ENCODE measurements at regions not wholly inside any gene's neighbourhood (a gene's known extent, or its start where the extent isn't known, plus 50 kb on each side); places are given as distances from the start of the nearest gene placed in this dataset.
A peak's percentile ranks its signal among the peaks of the same experiment; 100 is the strongest.
"Not testable (repeated sequence)": the region's sequence is repeated elsewhere in the genome, so short reads cannot be mapped to it uniquely, and the experiment has no call there.

DNA sequence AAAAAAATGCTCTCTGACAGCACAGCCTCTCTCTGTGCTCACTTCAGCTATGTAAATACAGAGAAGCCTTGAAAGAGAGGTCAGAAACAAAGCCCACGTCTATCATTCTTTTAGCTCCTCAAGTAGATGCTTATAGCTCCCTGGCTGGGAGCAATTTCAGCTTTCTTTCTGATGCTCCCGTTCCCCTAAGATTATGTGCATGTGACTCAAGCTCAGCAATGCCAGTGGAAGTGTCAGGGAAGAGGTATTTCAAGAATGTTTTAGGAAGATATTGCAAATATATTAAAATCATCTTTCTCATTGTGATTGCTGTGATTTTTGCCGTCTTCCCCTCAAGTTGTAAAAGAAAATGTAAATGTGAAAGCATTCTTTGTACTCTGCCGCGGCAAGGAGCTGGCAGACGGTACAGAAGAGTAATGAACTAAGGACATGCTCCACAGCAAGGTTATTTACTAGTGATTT is 1353.7 kb upstream of the ACO1 start:
- DNase-seq (ENCODE audit: insufficient read length, low spot score): no peak
- FAIRE-seq: no peak

DNA sequence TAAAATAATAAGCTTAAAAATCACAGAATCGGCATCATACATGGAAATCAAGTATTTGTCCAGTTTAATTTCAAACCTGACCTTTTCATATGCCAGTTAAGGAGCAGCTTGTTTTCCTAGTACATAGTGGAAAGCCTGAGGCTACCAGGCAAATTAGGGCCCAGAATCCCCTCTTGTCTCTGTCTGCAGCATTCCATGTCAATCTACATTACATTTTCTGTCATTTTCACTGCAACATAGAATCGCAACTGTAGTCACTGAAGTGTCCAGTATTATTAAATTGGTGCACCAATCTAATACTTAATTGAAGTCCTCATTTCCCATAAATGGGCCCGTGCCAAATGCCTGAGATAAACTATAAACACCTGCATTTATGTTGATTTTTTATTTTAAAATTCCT is 1352.2 kb upstream of the ACO1 start:
- FAIRE-seq (no peak), DNase-seq (ENCODE audit: insufficient read length, low spot score) (no peak)

DNA sequence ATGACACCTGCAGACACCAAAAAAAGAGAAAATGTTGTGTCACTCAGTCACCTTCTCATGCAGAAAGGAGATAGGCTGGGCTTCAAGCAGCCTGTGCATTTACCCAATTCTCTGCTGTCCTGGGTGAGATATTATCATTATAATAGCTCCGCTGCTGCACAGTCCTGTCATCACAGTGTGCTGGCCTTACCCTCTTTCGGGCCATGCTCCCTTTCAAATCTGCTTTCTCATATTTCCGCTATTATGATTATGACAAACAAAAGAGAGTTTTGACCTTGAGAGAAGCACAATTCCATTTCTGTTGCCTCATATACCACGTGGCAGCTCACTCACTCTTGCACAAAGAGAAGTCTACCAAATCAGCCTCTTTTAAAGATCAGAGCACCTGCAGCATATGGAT is 1350.1 kb upstream of the ACO1 start:
- DNase-seq (ENCODE audit: insufficient read length, low spot score): no peak
- FAIRE-seq: no peak

DNA sequence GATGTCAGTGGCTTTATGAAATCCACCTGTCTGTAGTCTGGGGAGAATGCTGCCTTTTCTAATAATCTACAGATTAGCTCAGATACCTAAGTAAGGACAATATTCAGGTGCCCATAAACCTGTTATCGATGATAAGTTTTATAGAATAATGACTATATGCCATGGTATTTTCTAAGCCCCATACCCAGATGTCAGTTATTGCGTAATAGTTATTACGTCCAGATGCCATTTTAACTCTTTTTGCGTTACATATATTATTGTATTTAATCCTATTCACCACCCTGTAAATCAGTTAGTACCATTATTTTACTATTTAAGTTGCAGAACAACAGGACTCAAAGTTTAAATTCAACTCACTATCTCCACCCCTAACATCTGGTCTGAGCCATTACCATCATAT is 1343.9 kb upstream of the ACO1 start:
- DNase-seq (ENCODE audit: insufficient read length, low spot score) (no peak), FAIRE-seq (no peak)

DNA sequence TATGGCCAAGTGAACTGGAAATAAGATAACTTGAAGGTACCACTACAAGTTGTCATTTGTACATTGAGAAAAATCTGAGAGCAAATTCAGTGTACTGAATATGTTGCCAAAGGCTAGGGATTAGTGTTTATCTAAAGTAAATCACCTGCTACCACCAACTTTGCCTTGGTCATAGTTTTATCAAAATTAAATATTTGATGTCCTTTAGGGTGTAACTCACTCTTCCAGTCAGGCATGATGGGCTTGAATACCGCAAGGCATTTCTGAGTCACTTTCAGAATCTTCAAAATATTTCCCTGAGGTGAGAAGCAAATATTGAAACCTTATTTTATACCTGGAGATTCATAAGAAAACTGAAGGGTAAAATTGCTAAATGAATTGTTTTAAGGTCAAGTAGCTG is 1338.6 kb upstream of the ACO1 start:
- no peak for DNase-seq (ENCODE audit: insufficient read length, low spot score)
- FAIRE-seq: no peak

DNA sequence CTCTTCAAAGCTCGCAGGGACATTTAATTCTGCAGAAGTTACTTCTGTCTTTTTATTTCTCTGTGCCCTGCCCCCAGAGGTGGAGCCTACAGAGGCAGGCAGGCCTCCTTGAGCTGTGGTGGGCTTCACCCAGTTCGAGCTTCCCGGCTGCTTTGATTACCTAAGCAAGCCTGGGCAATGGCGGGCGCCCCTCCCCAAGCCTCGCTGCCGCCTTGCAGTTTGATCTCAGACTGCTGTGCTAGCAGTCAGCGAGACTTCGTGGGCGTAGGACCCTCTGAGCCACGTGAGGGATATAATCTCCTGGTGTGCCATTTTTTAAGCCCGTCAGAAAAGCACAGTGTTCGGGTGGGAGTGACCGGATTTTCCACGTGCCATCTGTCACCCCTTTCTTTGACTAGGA is 1322.9 kb upstream of the ACO1 start:
- FAIRE-seq; DNase-seq (ENCODE audit: insufficient read length, low spot score): not testable (repeated sequence)

DNA sequence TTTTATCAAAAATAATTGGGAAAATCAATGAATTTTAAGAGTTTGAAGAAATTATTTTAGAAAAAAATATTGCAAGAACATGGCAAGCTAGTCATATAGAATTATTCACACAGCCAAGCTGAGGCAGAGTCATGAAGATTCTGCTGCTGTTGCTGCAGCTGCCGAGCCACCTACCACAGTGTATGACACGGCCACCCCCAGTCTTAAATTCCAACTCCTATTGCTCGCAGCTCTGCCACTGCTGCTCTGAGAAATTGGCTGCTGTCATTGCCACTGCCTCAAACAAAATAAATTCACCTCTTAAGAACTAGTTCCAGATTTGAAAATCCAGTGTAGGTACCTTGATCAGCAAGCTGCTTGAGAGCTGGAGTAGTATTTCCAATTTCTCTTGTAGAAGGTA is 1318.8 kb upstream of the ACO1 start:
- DNase-seq (ENCODE audit: insufficient read length, low spot score): no peak
- FAIRE-seq: no peak

DNA sequence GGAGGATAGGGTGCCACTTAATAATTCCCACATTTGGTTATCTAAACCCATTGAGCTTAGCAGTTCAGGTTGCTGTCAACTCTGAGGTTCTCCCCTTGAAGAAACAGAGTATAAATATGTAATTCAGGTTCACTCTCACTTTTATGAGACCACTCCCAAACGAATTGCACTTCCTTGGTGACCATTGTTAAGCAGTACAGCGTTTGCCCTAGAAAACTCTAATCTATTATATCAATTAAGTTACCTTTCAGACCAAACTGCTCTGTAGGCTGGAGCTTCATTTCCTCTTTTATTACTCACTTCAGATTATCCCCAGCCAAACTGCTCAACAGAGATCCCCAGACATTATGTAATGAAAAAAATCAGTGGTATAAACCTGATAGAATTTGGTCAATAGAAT is 1317.0 kb upstream of the ACO1 start:
- DNase-seq (ENCODE audit: insufficient read length, low spot score) (no peak), FAIRE-seq (no peak)

DNA sequence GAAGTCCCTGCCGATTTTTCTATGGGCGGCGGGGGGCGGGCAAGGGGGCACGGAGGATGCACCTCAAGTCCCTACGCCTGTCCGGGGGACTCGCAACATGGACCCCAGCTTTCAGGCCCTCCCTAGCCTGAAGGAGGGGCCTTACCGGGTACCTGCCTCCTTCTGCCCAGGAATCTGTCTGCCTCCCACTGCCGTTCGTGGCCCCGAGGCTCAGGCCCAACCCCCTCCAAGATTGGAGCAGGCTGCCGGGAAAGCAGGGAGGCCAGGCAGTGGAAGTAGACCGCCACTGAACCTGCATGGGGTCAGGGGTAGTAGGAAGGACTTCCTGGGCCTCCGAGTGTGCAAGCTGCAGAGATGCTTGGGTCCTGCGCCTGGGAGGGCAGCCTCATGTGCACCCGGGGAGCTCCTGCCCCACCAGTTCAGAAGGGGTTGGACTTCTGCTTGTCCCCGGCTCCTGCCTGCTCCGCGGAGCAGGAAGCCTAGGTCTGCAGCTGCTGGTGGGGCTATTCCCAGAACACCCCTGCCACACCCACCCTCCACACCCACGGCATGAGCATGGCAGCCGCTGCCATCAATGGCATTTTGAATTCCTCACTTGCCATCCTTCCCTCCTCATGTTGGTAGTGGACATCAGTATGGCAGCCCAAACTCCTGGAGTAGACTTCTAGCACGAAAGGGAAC is 1312.7 kb upstream of the ACO1 start:
- no peak for FAIRE-seq
- no peak for DNase-seq (ENCODE audit: insufficient read length, low spot score)

DNA sequence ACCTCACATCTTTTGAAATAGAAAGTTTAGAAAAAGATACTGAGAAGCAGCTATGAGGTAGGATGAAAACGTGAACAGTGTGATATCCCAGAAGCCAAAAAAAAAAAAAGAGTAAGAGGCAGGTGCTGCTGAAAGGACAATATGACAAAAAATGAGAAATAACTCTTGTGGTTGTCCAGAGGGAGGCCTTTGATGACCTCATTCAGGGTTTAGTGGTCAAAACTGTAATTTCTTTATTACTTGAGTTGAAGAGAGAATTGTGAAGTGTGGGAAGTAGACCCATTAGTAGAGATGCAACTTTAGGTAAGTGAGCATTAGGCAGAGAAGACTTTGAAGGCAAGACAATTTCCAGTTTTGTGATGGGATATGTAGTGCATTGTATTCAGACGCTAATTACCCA is 1306.3 kb upstream of the ACO1 start:
- no peak for FAIRE-seq
- no peak for DNase-seq (ENCODE audit: insufficient read length, low spot score)

DNA sequence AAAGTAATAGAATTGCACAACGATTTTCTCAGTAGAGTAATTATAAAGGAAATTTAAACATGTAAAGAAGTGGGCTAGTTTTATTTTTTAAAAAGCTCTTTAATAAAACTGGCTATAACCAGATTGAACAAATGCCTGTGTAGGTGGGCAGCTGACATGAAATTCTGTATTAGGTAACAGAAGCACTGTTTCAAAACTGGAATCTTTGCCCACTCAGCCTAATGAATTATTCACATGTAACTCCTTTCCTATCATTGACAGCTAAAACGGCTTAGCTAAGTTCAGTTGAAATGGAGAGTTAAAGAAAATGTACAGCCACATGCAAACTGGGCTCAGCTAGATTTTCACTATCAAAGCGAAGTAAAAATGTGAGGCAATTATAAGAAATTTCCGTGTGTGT is 1300.1 kb upstream of the ACO1 start:
- DNase-seq (ENCODE audit: insufficient read length, low spot score) (no peak), FAIRE-seq (no peak)

DNA sequence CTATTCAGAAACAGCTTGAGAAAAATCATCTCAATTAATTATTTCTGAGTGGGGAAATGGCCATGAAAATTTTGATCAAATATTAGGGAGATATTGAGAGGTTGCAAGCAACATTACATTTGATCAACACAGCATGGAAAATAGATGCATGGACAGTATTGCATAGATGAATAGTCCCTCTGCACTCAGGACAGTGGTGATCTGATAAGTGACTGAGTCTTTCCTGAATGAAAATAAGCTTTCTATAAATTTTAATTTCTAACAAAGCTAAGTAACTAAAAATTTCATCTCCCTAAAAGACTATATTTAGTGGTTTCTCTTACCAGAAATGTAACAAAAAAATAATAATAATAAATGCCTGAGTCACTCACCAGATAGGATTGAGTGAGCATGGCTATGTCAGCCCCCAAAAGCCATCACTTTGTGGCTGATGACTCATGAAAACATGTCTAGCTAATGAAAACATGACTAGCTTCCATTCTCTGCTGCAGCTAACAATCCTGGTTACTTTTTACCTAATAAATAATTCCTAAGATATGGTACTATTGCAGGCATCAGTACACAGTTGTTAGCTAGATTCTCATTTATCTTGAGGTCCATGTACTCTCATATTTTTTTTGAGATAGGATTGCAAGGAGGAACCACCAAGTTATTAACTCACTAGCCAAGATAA is 1294.8 kb upstream of the ACO1 start:
- FAIRE-seq (no peak), DNase-seq (ENCODE audit: insufficient read length, low spot score) (no peak)

DNA sequence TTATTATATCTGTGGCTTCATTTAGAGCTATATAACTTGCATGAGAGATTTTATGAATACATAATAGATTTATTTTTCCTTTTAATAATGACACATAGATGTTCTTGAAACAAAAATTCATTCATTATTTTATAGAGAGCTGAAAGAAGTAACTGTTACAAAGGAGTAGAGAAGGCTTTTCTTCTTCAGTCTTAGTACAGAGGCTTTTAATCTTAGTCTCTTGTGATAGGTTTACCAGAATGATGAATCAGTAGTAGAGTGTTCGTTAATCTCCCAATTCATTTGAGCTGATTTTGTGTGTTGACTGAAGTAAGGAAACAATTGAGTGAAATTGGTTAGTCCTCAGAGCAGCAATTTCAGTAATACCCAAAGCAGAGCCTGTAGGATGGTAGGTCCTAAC is 1284.1 kb upstream of the ACO1 start:
- DNase-seq (ENCODE audit: insufficient read length, low spot score): no peak
- no peak for FAIRE-seq

DNA sequence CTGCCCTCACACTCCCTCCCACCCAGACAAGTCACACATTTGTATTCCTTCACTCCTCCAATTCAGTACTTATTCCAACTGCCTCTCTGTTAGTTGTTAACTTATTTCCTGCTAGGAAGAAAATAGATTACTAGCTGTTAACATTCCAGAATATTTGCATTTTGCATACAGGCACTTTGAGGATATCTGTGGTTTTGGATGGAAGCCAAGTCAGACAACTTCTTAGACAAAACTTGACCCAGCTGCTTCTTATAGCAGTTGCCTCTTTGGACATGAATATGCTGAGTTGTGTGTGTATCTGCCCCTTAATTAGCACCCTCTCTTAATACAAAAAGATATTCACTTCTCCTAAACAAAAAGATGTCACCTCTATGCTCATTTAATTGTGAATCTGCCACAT is 1280.6 kb upstream of the ACO1 start:
- DNase-seq (ENCODE audit: insufficient read length, low spot score) (no peak), FAIRE-seq (no peak)

DNA sequence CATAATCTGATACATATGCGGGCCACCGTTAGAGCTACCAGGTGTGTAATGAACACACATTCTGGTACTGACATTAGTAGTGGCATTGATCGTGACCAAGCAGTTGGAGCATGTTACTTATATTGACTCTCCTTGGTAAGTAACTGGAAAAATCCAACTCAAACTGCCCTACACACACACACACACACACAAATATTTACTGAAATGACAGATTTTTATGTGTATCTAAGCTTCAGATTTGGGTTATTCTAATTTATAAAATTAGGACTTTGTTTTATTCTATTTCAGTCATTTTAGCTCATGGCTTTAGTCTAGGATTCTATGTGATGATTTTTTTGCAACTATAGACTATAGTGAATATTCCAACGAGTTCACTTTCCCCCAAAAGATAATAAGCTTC is 1280.2 kb upstream of the ACO1 start:
- FAIRE-seq (no peak), DNase-seq (ENCODE audit: insufficient read length, low spot score) (no peak)

DNA sequence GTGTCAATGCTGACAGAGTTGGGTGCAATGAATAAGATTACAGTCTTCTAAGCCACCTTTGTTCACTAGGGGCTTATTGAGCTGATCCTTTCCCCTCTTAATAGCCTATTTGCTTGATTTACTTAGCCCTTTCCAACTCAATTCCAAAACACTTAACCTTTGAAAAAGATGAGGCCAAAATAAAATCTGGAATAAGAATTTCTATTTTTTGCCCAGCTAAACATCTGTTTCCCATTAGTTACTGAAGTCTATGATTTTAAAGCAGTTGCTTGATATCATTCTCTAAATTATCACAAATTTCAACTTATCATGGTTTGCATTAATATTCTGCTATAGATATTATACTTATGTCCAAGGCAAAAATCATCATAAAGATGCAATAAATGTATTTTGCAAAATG is 1272.0 kb upstream of the ACO1 start:
- DNase-seq (ENCODE audit: insufficient read length, low spot score) (no peak), FAIRE-seq (no peak)

DNA sequence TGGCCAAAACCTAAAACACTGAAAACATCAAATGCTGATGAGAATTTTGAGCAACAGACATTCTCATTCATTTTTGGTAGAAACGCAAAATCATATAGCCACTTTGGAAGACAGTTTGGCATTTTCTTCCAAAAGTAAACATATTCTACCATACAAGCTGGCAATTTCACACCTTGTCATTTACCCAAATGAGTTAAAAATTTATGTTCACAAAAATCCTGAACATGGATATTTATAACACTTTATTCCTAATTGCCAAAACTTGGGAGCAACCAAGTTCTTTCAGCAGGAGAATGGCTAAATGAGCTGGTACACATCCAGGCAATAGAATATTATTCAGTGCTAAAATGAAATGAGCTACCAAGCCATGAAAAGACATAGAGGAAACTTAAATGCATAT is 1270.1 kb upstream of the ACO1 start:
- FAIRE-seq (no peak), DNase-seq (ENCODE audit: insufficient read length, low spot score) (no peak)

DNA sequence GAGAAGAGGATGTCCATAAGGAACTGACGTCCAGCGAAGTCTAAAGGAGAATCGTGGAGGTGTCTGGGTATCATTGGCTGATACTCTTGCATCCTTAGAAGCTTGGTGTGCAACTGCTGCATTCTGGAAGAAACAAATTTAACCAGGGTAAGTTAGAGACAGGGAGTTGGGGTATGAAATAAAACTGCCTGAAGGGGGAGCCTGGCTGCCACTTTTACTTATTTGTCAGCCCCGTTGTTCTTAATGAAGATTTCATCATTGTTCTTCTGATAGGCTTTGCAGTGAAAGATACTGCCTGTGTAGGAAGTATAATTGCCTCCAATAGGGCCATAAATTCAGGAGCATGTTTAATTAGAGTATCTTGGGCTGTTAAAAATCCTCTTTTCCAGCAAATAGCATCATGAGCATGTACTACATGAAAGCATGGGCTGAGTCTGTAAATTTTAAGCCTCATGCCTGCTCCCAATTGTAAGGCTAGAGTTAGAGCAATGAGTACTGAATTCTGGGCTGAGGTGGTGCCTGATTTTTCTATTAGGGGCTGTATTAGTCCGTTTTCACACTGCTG is 1264.5 kb upstream of the ACO1 start:
- peak; percentile 75 for FAIRE-seq

DNA sequence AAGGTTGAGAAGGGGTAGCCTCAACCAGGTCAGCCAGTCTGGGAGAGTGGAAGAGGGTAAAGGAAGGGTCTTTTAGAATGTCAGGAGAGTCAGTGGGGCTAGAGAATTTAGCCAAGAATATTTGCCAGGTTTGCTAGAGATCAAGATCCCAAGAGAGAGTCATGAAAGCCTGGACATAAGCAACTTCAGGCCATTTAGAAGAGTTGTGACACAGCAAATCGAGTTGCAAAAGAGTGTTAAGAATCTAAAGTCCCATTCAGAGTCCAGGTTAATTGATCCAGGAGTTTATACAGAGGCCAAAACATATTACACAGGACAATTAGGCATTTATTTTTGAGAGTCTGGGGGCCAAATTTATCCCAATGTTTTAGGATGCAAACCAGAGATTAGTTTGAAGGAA is 1260.1 kb upstream of the ACO1 start:
- DNase-seq (ENCODE audit: insufficient read length, low spot score) (no peak), FAIRE-seq (no peak)

More for the DNA sequence above, 1264.5 kb upstream of the ACO1 start:
- peak; percentile 2 for DNase-seq (ENCODE audit: insufficient read length, low spot score)

DNA sequence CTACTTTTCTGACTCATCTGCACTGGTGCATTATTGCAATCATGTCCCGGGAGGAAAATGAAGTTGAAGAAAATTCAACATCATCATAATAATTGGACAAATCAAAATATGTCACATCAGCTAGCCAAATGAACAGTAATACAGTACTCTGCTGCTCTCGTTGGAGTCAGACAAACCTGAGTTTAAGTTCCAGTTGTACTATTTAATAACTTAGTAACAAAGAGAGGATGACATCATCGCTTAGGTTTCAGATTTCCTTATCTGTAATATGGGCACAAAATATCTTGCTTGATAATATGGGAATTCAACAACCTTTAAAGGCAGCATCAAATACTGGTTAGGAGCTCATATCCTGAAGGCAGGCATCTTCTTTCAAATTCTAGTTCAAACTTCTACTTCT is 1248.9 kb upstream of the ACO1 start:
- DNase-seq (ENCODE audit: insufficient read length, low spot score): no peak
- FAIRE-seq: no peak

DNA sequence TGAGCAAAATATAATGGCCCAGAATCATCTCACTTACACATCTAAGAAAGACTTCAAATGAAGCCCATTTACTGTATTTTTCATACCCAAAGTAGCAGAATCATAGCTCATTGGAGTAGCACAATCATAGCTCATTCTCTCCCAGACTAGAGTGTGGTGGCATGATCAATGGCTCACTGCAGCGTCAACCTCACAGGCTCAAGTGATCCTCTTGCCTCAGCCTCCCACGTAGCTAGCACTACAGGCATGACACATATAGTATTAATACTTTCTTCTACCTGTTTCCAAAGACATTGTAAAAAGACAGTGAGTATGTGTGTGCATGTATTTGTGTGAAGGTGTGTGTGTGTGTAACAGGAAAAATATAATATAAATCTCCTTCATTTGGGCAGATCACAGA is 1247.9 kb upstream of the ACO1 start:
- FAIRE-seq (no peak), DNase-seq (ENCODE audit: insufficient read length, low spot score) (no peak)
